Amniotic epithelial cell (primary cell): ENCODE measurements at regions not wholly inside any gene's neighbourhood (a gene's known extent, or its start where the extent isn't known, plus 50 kb on each side); places are given as distances from the start of the nearest gene placed in this dataset.

Experiments used
- DNase-seq: peaks from one replicate; pipeline ENCODE4 v3.0.0-alpha.2; 2010; ENCODE audit warnings: low read depth

DNA sequence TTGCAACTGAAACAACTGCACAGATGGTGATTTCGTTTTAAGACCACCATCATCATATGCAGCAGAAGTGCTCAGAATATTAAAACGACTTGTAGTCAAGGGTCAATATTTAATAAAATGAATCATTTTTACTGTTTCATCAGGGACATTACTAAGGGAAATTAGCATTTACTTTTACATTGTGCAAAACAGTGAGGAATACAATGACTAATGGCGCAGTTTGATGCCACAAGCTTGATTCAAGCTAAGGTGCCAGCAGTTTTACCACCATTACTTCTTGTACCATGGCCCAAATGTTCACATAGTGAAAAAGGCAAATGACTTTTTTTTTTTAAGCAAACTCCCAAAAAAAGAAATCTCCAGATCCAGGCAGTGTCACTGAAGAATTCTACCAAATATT lies 277.4 kb upstream of the CHRNA7 start:
- DNase-seq = no peak

DNA sequence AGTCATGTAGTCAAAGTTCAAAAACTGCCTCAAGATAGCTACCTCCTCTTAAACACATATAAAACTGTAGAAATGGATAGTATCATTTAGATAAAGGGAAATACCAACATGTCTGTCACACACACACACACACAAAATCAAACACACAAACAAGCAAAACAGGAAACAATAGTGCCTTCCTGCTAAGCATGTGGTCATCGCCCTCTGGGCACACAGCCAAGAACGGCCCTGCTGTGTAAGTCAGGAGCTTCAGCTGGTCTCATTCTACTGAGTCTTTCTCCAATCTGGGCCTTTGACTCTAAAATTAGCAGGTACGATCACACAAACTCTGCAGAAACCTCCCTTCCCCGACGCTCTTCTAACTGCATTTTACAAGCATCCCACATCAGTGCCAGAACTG lies 272.2 kb upstream of the CHRNA7 start:
- DNase-seq = no peak

DNA sequence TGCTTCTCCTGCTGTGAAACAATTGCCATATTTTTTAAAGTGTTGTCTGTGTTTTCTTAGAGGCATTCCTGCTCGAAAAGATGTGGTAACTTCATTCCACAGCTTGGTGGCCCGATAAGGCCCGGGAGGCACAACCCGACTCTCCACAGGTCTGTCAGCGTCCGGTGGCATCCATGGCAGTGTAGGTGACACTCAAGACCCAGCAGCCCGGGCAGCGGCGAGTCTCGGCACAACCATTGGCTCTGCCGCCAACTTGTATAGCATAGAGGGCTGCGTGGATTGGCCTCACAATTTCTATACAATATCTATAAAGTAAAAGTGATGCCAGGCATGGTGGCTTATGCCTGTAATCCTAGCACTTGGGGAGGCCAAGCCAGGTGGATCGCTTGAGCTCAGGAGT lies 262.3 kb upstream of the CHRNA7 start:
- no peak for DNase-seq

DNA sequence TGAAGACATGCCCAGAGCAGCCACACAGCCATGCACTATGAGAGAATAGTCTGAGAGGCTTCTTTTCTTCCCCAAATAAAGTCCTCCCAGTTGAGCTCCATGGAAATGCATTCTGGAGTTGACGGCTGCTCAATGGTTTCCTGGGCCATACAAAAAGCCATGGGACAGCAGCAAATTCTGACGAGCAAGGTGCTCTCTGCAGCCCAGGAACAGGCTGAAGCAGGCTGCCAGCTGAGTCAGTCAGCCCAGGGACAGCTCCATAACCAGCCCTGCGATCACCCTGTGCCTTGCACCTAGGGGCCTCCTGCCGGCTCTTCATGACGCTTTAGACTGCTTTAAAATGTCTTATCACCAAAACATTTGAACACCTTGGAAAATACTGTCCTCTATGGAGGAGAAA lies 256.3 kb upstream of the CHRNA7 start:
- DNase-seq = no peak

DNA sequence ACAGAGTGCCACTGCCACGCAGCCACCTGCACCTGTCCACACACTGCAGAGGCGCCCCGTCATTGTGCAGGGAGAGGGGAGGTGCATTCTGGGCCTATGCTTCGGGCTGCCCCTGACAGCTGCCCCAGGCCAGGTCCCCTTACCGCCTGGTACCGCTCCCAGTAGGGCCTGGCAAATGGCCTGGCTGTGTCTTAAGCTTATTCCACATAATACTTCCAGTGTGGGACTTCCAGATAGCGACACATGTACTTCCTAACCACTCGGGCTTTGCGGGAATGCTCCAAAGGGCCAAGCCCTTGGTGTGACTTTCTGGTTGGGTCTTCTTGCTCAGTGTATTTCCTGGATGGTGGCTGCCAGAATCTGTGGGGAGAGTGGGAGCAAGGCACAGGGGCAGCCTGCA lies 254.3 kb upstream of the CHRNA7 start:
- DNase-seq = no peak

DNA sequence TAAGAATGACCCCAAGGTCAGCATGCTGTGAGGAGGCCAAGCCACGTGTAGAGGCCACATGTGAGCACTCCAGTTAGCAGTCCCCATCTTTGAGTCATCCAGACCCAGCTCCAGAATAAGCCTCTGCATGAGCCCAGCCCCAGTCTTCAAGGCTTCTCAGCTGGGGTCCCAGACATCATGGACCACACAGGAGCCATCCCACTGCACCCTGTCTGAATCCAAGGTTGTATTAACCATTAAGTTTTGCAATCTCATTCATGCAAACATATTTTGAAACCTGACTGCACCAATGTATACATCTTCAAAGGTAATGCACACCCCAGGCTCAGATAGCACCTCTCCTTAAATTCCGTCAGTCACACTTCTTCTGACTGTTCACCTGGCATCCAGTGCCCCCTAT lies 249.1 kb upstream of the CHRNA7 start:
- DNase-seq = no peak

DNA sequence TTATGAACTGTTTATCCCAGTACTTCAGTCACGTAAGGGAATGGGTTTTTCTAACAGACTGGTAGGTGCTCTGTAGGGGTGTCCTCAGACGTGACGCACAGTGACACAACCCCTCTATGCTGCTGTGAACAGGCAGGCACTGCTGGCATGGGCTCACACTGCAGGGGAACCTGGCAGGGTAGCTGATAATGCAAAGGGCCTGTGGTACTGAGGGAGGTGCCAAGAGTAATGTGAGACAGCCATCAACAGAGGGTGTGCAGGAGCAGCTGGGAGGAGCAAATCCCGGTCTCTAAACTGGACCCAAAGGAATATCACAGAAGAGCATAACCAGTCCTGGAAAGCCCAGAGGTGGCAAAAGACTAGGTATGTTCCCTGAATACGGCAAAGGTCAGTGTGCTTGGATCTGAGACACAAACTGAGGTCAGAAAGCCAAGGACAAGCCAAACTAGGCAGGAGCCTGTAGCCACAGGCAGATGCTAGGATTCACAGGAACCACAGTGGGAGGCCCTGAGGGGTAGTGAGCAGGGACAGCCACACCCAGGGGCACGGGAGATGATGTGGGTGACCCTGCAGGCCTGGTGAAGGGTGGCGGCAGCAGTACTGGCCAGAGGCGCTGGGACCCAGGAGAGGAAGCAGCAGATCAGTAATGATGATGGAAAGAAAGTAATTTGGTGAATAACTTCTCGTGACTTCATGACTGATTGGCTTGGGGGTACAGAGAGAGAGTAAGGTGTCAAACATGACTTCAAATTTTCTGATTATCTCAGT lies 248.1 kb upstream of the CHRNA7 start:
- DNase-seq = no peak

DNA sequence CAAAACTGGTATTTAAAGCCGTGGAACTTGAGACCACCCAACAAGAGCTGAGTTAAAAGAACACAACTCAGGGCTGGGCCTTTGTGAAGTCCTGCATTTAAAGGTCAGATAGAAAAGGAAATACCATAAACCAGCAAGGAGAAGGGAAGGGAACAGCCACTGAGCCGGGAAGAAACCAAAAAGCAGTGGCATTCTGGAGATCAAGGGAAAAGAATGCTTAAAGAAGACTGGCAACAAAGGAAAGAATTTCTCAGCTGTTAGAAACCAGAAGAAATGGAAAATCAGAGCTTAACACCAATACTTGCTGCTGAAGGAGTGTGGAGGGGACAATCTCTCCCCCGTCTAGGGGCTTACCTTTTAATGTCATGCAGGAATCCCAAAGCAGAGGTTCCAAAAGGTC lies 247.4 kb upstream of the CHRNA7 start:
- no peak for DNase-seq

DNA sequence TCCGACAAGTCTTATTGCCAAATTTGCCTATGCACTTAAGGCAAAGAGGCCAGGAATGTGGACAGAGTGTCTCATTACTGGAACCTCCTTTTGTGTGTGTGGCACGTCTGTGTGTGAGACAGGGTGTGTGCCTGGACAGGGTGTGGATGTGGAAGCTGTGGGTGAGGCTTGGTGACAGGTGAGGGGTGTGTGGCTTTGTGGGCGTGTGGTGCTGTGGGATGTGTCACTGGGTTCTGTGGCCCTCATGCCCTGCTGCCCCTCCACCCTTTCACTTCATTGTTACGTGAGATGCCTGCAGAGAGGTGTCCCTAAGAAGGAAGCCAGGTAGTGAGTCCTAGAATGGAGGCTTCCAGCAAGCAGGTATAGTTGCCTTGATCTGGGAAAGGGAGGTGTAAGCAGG lies 244.0 kb upstream of the CHRNA7 start:
- DNase-seq = no peak

DNA sequence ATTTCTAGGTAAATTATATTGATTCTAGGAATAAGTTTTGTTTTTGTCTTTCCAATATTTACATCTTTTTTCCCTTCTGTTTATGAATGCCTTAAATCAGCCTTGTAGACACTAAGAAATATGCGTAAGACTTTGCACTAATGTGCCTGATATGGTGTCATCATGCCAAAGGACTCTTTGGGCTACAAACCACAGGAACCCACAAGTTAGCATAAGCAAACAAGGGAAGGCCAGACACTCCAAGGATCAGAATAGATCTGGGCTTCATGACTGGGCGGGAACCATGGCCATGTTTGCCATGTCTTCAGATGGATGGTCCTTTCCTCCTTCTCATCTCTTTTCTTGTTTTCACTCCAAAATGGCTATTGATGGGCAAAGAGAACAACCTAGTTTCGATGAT lies 242.2 kb upstream of the CHRNA7 start:
- no peak for DNase-seq

DNA sequence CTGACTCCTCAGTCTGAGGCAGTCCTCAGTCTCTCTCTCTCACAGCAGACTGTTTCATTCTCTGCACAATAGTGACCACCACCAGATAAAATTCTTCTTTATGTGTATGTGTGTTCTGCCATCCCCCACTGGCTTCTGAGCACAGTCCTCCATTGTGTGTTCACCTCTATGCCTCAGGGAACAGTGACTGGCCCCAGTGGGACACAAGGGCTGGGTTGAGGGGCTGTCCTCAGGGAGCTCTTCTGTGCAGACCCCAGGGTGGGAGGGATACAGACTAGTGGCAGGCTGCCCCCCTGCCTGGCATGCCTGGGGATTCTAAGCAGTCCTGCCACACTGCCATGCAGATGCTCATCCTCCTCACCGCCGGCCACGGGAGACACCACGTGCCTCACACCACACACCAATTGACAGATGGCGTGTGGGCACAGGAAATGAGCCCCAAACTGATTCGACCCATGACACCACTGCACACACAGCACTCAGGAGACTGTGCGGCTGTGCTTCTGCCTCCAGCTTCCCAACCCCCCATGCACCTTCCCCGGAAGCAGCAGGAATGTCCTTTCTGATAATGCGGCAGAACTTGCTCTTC lies 237.6 kb upstream of the CHRNA7 start:
- DNase-seq = no peak

DNA sequence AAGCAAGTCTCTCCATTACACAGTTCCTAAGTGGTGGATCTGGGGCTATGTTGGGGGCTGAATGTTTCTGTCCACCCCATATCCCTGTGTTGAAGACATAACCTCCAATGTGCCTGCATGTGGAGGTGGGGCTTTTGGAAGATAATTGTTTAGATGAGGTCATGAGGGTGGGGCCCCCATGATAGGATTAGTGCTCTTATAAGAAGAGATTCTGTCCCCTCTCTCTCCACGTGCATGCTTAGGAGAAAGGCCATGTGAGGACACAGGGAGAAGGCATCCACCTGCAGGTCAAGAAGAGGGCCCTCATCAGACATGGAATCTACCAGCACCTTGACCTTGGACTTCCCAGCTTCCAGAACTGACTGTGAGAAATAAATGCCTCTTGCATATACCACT lies 231.0 kb upstream of the CHRNA7 start:
- DNase-seq = no peak

DNA sequence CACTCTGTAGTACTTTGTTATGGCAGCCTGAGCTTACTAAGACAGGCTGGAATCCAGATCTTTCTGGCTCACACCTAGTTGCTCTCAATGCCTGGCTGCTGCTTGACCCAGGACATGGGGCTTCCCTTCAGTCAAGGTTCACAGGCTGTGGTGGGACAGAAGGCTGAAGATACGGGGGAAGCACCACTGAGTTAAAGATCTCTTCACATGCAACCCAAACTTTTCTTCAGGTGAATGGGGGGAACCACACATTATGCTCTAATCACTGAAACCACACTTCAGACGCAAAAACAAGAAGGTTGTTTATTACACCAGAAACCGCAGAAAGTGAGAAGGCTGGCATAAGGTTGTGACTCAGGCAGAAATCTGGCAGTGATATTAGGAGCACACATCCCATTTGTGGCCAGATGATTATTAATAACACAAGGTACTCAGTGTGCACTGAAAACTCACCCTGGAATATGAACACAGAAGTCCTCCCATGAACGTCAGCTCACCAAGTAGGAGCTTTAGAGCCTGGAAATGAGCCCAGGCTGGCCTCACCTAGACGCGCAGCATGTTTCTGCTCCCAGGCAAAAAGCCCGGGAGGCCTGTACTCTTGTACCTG lies 230.5 kb upstream of the CHRNA7 start:
- DNase-seq = no peak

DNA sequence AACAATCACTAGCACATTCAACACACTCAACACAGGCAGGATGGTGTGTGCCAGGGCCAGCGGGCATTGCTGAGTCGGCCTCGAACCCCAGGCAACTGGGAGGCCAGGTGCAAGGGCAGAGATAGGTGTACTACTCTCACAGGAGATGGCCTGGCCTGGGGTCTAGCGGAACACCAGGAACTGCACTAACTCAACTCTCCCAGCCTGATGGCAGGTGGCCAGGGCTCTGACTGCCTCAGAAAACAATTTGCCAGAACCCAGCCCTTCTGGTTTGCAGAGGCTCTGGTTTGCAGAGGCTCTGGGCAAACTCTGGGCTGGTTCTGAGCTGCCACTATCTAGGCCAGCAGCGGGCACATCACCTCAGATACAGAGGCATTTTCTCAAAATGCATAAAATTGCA lies 229.2 kb upstream of the CHRNA7 start:
- DNase-seq = no peak

DNA sequence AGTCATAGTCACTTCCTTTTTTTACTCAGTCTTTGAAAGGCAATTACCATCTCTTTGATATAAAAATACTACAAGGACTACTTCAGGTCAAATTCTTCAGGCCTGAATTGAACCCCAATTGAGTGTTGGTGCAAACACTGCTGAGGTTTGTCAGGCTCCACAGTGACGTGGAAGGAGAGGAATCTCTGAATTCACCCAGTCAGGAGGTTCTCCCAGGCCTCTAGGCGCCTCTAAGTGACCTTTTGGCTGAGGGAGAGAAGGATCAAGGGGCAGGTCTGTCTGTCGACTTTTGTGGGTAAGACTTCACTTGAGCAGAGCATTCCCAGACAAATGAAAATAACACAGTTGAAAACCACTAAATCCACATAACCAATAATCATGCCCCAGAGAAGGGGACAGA lies 227.6 kb upstream of the CHRNA7 start:
- DNase-seq = no peak

DNA sequence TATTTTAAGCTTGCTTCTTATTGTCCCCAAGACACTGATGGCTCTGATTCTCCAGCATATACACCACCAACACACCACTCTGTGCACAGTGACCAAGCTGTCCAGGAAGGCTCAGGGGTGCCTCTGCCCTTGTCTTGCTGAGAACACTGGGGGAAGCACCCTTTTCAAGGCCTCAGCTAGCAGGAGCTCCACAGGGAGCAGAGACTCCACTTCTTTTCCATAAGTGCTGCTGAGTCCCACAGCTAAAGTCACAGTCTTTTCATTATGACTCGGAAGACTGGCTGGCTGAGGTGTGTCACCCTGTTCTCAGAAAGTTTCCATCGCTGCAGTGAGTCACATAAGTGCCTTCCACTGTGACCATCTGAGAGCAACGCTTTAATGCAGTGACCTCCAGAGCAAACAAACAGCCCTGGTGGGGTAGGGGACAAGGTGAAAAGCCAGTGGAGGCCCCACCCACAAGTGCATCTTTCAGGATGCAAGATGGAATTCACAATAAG lies 226.9 kb upstream of the CHRNA7 start:
- no peak for DNase-seq

DNA sequence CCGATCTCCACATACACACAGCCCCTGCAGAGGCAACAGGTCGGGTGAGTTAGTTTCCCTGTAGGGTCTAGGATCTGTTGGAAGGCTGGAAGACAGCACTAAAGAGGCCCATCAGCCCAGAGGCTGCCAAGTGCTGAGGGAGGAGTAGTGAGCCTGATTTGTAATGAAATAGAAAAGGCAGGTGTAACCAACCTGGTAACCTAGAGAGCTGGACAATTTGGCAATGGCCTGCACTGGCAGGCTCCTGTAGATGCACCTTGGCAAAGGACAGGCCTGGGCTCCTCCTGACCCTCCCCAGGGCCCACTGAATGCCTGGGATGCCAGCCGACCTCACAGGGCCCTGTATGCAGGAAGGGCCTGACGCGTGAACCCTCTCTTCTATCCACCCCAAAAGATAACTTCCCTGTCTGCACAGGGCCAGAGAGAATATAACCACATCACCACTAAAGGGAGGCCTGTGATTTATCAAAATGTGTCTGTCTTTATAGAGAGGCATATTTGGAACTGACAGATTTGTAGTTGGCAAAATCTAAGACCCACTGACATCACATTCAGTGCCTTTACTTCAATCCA lies 225.1 kb upstream of the CHRNA7 start:
- no peak for DNase-seq

DNA sequence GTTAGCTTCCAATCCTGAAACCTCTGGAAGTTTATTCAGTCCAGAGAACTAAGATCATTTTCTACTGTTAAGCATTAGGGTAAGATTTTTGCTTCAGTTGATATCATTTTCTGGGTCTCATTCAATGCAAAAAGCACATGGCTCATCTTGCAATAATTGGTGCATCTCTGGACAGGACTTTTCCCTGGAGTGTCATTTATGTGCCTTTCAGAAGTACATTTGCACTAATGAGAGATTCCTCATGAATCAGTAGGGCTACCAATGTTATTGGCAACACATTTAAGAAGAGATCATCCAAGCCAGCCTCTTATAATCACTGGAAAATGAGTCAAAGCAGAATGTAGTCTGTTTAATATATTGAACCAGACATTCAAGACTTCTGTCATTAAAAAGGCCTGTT lies 224.2 kb upstream of the CHRNA7 start:
- no peak for DNase-seq

DNA sequence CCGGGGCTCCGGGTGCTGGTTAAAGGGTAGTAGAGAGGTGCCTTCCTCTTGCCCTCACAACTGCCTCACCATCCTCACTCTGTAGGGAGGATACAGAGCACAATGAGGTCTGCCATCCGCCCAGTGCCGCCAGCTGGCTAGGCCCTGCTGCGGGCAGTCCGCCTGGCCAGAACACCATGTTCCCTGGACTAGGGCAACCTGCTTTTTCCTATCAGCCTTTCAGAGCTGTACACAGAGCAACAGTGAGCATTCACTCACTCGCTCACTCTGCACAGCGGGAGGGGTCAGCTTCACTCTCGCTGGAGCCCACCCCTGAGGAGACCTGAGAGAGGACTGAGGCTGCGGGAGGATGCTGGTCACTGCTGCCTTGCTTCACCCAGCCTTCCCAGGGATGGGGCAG lies 218.7 kb upstream of the CHRNA7 start:
- DNase-seq = no peak

DNA sequence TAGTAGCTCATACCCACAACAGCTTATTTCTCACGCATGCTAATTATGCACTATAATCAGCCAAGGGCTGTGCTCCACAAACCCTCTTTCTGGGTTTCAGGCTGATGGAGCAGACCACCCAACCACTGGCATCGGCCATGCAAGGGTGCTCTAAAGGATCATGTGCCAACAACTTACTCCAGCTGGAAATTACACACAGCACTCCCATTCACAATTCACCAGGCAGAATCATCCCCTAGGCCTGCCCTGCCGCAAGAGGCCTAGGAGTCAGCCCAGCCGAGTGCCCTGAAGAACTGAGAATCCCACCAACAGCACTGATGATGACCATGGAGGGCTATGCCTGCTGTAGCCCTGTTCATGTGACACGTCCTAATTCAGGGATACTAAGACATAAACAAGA lies 216.2 kb upstream of the CHRNA7 start:
- no peak for DNase-seq

DNA sequence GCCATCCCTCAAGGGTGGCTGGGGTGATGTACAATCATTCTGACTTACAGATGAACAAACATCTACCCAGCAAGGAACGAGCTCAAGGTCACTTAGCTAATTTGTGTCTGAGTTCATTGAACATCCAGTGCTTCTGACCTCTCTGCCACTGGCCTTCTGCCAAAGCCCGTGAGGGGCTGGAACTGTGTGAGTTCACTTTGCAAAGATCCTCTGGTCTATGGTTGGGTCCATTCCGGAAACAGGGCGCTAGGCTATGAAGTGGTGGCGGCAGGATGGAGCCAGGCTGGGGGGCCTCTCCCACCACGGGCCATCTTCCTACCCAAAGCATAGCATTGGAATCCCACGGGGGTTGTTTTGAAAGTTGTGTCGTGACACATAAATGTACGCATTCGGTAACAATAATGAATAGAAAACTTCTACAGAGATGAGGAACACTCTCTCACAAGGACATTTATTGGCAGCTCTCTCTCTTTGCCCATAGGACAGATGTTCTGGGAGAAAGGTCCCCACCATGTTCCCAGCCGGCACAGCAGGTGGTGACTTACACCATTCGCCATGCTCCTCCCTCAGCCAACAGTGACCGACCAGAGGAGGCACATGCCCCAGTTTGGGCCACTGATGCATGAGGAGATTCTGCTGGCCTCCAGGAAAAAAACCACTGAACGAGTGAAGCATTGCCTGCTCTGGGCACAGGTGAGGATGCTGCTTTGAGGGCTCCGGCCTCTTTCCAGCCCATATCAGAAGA lies 214.7 kb upstream of the CHRNA7 start:
- no peak for DNase-seq

DNA sequence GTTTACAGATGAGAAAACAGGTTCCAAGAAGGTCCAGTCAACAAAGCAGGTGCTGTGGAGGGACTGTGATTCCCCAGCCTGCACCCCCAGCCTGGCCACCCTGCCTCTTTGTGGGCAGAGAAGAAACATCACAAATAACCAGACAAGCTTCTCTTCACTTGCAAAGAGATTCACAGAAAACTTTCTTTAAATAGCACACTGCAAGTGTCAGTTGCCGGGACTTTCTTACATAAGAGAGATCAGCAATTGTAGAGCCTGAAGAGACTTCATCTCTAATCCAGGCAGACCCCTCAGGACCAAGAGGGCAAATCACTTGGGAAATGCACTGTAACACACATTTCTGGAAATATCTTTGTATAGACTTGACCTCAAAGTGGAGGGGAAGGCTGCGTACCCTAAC lies 207.9 kb upstream of the CHRNA7 start:
- no peak for DNase-seq

DNA sequence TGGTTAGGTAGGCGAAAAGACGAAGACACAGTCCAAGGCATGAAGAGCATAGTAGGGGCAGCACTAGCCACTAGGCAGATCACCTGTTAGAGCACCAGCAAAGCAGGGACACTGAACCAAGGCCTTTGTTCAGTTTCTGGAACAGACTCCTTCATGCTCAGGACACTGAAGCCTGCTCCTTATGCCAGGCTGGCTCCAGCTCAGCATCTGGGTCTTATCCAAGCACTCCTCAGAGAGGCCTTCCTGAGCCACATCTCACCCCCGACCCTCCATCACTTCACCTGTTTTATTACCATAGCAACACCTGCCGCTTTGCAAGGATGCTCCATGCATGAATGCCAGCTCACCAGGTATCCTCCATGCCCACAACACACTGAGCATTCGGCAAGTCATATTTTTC lies 206.3 kb upstream of the CHRNA7 start:
- no peak for DNase-seq
